Right renal pelvis (tissue), 4 donors: ENCODE measurements at regions not wholly inside any gene's neighbourhood (a gene's known extent, or its start where the extent isn't known, plus 50 kb on each side); places are given as distances from the start of the nearest gene placed in this dataset.

ENCODE experiments used
- DNase-seq, 4 donors: peaks; one replicate each; pipeline ENCODE4 v3.0.0-alpha.2; 2013; ENCODE audit warnings: low read depth in 4 of 4, low spot score in 3 of 4, missing footprints in 1 of 4

DNA sequence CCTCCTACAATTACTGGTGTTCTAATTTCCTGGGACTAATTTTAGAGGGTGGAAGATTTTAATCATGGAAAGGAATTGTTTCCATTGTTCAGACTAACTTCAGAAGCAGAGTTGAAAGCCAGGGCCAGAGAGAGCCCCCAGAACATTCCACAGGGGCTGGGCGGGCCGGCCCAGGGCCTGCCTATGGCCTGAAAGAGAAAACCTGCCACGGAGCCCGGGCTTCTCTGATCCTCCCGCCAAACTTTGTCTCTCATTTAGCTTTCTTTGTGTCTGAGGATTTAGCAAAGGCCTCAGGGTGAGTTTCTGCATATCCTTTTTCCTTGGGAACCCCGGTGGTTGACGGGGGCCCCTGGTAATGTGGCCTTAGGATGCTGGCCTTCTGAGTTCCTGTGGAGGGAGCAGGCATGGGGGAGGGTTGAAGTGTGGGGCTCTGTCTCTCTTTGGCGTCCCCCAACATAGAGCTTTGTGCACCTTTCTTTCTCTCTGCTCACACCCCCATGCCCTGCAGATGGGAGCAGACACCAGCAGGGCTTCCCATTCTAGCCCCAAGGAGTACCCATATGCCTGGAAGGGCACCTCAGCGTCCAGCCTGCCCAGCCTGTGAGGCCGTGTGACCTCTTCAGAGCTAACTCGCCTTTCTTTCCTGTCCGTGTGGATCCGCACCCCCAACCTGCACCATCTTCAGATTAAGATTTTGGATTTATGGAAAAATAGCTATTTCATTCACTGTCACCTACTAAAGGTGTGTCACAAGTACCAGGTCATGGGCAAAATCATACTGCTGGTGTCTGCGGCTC, 539.5 kb downstream of the FGF9 start:
- no peak for DNase-seq

DNA sequence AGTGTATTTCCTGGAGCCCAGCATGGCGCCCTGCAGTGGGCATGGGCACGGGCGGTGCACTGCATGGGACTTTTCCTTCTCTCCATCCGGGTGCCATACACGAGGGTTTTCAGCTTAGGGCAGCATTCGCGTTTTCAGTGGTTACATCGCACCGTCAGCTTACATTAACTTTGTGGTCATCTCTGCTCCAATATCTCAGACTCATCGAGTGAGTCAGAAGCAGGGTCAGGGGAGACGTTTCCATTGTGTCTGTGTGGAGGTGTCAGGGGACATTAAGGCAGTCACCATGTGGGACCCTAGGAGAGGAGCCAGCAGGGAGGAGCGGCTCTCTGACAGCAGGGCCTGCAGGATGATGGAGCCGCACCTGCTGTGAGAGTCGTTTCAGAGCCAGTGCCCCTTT, 541.0 kb downstream of the FGF9 start:
- no peak for DNase-seq

DNA sequence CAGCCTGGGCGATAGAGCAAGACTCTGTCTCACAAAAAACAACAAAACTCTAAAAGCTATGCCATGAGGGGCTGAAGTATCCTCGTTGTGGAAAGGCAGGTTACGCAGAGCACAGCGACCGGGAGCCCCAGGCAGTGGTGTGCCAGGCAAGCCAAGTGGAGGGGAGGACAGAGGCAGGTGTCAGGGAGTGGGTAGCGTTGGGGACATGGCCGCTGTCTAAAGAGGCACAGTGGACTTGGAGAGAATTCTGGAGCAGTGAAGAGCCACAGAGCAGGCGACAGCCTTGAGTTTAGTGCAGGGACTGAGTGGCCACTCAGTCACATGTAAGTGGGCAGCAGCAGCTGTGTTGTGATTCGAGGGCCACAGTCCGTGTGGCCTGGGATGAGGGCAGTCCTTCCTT, 541.7 kb downstream of the FGF9 start:
- DNase-seq, result no peak

DNA sequence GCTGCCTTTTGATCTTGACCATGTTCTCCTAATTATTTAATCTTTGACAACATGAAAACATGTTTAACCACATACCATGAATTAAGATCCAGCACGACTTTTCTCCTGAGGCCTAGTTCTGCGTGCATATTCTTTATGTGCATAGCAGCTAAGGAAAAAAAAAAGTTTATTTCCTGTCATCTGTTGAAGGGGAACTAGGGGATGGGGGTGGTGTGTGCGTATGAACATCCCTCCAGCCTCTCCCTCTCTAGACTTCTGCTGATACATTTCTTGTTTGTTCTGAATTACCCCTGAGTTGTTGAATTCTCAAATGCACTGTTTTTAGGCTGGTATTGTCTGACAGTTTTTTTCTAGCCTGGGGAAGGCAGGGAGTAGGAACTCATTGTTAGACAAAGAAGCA, 543.3 kb downstream of the FGF9 start:
- DNase-seq, result no peak

DNA sequence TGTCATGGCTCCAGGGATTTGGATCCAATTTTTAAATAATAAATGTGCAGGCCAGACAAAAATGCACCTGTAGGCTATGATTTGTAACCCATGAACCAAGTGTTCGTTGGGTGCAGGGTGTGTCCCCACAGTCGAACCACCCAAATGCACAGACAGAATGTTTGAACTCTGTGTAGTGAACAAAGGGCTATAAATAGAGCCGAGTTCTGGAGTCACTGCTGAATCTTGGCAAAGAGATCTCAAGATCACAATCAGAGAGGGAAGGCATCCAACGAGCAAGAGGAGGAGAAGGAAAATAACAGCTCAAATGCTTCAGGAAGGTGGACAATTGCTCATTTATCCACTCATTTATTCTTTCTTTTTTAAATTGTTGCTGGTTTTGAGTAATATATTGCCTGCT, 547.9 kb downstream of the FGF9 start:
- DNase-seq, result no peak

DNA sequence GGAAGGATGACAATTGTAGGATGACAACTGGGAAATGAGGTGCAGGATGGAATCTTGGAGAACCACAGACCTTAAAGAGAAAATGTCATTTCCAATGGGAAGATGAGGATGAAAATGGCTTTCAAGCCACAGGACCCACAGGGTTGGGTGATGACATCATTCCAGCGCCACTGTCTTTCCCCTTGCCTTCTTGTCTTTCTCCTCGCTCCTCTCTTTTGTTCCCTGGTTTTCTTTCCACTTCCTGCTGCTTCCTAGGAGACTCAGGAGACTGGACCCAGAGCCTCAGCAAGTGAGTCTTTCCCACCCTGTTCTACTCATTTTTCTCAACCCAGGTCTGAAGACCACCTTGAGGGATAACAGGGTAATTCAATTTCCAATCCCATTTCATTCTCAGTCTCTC, 548.8 kb downstream of the FGF9 start:
- no peak for DNase-seq

DNA sequence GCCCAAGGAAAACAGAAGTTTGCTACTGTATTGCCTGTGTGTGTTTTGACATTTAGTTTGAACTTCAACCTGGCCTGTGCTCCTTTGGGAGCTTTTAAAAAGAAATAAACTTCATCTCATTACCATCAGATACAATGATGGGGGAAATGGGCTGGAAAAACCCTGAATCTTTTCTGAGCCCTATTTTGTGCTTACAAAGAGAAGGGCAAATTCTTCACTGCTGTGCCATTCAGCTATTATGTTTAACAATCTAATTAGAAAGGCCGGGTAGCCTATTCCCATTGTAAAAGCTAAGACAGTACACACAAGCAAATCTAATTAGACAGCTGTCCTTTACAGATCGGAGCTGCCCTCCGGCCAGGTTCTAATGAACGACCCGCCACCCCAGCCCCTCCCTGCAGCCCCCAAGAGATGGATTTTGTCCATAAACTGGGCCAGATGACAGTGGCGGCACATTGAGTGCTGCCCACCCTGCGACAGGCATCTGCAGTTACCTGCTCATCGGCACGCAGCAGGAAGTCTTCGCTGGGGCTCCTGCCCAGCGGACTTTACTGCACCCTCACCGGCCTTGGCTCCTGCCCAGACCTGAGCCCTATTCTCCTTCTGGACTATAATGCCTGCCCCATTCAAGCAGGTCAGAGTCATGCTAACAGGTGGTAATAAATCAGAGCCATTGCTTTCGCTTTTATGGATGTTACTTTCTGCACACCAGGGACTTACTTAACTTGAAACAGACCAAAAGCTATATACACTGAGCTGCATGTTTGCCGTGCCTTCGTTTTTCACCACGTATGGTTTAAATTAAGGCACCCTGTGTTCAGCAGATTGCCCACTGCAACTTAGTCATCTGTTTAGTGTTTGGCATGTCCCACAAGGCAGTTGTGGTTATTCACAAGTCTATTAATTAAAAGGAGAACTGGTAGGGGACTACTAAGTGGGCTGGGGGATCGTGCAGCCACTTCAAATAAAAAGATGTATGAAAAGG, 549.6 kb downstream of the FGF9 start:
- DNase-seq, result no peak

DNA sequence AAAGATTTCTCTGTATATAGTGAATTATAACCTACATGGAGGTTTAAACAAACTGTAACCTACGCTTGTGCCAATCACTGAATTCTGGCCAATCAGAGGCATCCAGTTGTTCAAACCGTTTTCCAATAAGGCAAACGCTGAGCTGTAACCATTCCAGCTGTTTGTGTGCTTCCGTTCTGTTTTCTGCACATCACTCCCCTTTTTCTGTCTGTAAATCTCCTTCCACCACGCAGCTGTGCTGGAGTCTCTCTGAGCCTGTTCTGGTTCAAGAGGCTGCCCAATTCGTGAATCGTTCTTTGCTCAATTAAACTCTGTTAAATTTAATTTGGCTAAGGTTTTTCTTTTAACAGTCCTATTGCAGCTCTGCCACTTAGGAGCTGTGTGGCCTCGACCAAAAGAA, 552.5 kb downstream of the FGF9 start:
- no peak for DNase-seq

DNA sequence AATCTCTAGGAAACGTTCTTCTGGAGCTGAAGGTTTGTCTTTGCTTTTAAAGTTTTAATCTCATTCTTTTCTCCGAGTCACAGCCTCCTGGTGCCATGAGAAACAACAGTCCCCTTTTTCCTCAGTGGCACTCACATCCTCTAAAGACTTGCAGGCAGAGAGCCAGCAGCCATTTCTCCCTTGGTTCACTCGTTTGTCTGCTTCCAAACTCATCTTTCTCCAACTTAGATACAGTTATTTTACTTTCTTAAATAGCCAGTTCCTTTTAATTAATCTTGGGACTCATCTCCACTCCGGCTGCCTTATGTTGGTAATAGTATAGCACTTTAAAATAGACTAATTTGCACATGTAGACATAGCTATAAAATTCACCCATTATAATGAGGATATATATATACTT, 555.2 kb downstream of the FGF9 start:
- DNase-seq, result no peak

DNA sequence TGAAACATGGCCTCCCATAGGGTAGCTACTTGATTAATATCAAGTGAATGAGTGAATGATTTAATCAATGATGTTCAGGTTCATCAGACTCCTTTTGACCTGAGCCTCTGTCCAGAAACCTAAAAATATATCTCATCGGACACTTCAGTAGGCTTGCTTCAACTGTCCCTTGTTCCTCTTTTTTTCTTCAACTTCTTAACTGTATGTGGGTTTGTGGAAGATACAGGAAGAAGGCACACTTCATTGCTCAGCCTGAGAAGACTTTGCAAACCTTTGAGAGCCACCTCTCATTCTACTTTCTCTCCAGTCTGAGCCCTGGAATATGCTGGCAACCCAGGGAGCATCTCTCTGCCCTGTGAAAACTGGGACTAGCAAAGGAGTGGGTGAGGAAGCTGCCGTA, 557.0 kb downstream of the FGF9 start:
- DNase-seq, result no peak

DNA sequence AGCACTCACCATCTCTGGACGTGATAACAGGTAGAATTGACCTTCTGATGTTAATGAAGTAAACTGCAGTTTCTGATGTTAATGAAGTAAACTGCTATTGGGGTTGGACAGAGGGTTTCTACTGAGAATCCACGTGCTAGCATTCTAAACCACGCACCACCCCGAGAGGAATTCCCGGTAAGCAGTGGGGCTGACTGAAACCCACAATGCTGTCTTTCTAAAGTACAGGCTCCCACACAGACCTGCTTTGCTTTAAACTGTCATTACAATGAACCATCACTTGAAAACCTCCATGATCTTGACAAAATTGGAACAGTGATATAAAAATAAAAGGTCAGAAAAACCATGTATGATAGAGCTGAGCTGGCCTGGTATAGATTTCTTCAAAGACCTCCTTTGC, 559.0 kb downstream of the FGF9 start:
- DNase-seq, result no peak

DNA sequence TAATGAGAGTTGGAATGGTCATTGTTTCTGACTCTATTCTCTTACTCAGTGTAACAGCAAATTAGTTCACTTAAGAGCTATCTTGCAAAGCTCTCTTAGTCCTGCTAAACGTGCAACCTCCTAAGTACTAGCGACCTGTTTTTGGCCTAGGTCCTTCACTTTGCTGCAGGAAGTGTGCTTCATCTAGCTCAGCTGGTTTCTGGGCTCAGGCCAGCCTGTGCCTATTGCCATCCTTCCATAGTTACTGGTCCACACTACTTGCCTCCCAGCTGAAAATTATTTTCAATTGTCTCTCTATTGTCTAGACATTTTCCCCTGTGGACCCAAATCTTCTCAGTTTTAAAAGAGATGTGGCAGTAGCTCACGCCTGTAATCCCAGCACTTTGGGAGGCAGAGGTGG, 561.3 kb downstream of the FGF9 start:
- DNase-seq, result no peak

DNA sequence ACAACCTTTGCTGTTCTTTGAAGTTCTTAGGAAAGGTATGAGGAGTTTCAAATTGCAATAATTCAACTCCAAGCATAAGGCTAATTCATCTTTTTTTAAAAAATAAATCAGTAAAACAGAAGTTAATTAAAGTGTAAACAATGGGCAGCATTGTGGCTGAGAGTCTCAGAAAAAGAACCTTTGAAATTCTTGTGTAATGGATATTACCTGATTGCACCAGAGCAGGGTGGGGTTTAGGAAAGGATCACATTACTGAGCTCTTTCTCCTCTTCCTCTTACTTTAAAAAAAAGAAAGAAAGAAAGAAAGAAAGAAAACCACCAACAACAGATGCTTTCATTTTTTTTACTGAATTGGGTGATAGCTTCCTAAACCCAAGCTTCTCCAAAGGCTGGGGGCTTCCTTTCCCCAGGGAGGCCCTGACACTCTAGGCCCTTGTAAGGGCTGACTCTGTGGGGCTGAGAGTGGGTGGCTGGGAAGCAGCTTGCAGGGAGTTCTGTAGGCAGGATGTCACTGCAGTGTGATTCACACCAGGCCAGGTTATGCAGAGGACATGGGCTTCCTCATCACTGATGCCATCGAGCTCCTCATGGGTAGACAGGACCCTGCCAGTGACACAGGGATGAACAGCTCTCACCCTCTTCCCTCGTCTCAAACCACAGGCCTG, 564.5 kb downstream of the FGF9 start:
- no peak for DNase-seq

DNA sequence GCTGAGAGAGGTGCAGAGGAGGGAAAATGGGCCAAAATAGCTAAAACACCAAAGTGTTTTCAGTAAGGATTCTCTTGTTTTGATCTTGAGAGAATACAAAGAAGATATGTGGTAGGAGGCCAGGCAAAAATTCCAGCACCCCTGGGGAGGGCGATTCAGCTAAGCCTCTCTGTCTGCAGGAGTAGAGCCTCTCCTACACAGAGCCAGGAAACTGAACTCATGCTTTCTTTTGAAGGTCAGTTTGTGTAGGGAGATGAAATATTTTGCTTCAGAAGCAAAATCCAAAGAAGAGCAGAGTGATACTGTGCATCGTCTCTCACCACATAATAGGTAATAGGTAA, 565.0 kb downstream of the FGF9 start:
- DNase-seq, result no peak

DNA sequence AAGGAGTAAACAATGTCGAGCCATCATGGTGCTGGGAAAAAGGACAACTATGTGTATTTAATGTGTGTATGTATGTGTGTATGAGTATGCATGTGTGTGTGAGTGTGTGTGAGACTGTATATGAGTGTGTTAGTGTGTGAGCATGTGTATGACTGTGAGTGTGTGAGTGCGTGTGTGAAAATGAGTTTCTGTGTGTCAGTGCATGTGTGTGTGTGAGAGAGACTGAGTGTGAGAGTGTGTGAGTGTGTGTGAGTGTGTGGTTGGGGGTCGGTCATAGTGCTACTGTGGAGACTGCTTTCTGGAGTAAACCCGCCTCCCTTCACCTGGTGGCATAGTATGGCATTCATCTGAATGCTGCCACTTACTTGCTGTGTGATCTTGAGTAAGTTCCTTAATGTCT, 567.4 kb downstream of the FGF9 start:
- no peak for DNase-seq

DNA sequence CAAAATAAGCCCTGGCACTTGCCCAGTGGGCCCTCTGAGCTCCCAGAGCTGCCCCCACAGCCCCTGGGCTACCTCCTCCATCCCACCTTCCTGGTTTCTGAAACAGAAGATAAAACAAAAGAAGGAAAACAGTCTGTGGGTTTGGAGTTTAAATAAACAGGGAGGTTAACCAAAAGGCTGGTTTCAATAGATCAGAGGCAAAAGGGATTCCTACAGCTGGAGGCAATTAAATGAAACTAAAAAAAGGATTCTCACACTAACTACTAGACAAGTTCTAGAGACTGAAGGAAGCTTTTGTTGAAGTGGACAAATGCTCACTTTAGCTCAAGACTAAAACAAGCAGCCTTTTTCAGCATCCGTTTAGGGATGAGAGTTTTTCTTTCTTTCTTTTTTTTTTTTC, 569.8 kb downstream of the FGF9 start:
- no peak for DNase-seq

DNA sequence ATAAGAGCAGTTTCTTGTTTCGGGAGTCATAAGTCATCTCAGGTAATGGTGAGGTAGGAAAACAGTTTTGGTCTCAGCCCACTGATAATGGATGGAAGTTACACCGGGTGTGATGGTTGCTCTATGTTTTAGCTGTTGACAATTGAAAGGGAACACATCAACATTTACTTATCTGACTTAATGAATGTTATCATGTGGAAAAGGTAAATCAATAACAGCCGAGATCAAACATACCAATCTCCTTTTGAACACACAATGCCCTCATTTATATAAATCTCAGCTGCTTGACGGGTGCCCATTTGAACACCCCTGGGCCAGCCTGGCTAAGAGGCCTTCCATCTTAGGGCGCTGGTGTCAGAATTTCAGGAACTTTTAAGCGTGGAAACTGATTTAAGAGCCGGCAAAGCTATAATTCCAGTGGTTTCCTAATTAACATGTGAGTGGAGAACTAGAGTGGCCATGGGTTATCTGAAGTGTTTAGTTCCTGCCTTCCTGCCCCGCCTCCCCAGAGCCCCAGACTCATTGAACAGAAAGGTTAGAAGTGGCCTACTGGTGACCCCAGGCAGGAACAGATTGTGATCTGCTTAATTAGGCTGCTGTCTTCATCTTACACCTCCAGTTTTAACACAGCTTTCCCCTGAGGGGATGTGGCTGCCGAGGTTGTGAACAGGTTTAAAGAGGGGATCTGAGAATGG, 572.7 kb downstream of the FGF9 start:
- DNase-seq, result no peak

DNA sequence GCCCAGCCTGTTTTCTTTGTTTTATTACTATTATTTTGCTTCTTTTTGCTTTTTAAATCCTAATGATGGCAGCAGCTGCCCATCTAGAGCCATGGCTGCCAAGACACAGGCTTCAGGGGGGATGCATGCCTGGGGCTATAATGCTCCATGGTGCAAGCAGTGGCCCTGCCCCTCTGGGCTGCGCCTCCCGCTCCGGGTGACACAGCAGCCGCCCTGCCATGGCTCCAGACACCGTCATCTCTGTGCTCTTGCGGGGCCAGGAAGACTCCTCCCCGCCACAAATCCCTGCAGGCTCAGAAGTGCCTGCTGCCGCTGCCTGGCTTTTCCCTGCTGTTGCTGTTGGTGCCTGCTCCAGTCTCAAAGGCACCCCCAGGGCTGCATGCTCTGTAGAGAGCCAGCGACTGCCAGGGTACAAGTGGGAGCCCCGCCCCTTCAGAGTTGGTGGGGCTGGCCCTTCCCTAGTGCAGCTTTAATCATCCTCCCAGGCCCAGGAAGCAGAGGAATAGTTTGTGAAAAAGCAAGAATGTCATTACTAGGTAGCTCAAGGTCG, 581.5 kb downstream of the FGF9 start:
- no peak for DNase-seq

DNA sequence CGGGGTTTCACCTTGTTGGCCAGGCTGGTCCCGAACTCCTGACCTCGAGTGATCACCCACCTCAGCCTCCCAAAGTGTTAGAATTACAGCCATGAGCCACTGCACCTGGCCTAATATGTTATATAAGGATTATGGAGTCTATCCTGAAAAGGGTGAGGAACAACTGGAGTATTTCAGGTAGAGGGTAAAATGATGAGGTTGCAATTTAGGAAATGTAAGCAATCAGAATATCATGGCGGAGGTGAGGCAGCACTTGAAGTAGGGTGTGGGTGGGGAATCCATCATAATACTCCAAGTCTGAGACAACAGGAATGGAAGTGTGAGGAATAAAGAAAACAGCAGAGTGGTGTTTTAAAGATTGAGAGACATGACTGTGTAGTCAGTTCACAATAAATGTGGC, 582.2 kb downstream of the FGF9 start:
- DNase-seq, result no peak

DNA sequence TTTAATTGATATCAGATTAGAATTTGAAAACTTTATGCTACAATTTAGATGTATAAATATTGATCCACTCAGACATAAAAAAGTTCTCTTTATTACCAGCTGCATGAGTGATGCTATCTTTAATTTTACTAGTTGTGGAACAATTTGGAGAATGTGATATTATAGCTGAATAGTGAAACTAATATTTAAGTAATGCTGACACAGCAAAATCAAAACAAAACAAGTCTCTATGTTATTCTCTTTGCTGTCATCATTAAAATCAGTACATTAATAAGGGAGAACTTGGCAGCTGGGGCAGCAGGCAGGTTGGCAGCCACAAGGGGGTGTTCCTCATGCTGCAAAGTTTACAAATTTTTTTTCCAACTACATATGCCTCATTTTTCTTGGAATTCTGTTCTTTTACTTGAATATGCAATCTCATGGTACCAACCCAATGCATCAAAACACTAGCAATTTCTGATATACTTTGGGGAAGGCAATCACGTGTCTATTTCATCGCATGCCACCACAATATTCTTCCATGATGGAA, 585.3 kb downstream of the FGF9 start:
- DNase-seq, result no peak
